H1 (cell line): ENCODE measurements at regions not wholly inside any gene's neighbourhood (a gene's known extent, or its start where the extent isn't known, plus 50 kb on each side); places are given as distances from the start of the nearest gene placed in this dataset.

Experiments used
- CTCF ChIA-PET: fragments of 300-600 bp; sonication (Branson Sonifier 250); formaldehyde crosslinking; loops from one replicate; lab custom pipeline; 2021; ENCODE audit not compliant: partially characterized antibody; lab: Charles Lee
- POLR2A ChIA-PET: fragments of 300-600 bp; sonication (Branson Sonifier 250); formaldehyde crosslinking; loops from one replicate; lab custom pipeline; 2021; ENCODE audit warnings: inconsistent platforms; ENCODE audit not compliant: partially characterized antibody; lab: Charles Lee
- DNase-seq, 2 experiments: peaks; one replicate each; pipeline versions ENCODE4 v3.0.0 to v3.0.0-alpha.2; 2010 to 2022; ENCODE audit warnings: low spot score in 2 of 2, low read depth in 1 of 2, mixed read lengths in 1 of 2
- FAIRE-seq: peaks from 2 replicates; lab custom pipeline; 2011; peaks lifted over from hg19 to GRCh38; lab: Jason Lieb, UNC
- H2AFZ ChIP-seq: 2 replicates; pipeline ENCODE4 v1.8.1; 2012; ENCODE audit warnings: low read length, inconsistent platforms
- H2AK5ac ChIP-seq: 2 replicates; pipeline ENCODE4 v1.6.1; 2013; ENCODE audit warnings: low read depth, low read length
- H2BK120ac ChIP-seq: replicated peaks from 2 replicates; pipeline ENCODE3; 2013; ENCODE audit warnings: low read depth, low read length, inconsistent platforms
- H2BK12ac ChIP-seq: 2 replicates; pipeline ENCODE4 v1.6.1; 2013; ENCODE audit warnings: low read depth, low read length
- H2BK15ac ChIP-seq: 2 replicates; pipeline ENCODE4 v1.6.1; 2013; ENCODE audit warnings: low read length
- H2BK20ac ChIP-seq: 2 replicates; pipeline ENCODE4 v1.6.1; 2013; ENCODE audit warnings: low read length
- H2BK5ac ChIP-seq: 2 replicates; pipeline ENCODE4 v1.6.1; 2013; ENCODE audit warnings: low read depth, low read length
- H3K14ac ChIP-seq: 2 replicates; pipeline ENCODE4 v1.6.1; 2013; ENCODE audit warnings: inconsistent platforms; ENCODE audit not compliant: insufficient read length
- H3K18ac ChIP-seq: 2 replicates; pipeline ENCODE4 v1.6.1; 2013; ENCODE audit warnings: low read length; ENCODE audit errors: extremely low read depth
- H3K23ac ChIP-seq: 2 replicates; pipeline ENCODE4 v1.6.1; 2013; ENCODE audit warnings: inconsistent platforms; ENCODE audit not compliant: insufficient read length
- H3K23me2 ChIP-seq: 2 replicates; pipeline ENCODE4 v1.6.1; 2013; ENCODE audit warnings: low read depth, low read length
- H3K27ac ChIP-seq: 2 replicates; pipeline ENCODE4 v1.6.1; 2011; ENCODE audit warnings: low read depth, low read length, inconsistent platforms
- H3K27me3 ChIP-seq, 4 experiments: replicated peaks in 1 of 4; 1 replicate in 1 of 4; 2 replicates in 3 of 4; pipeline versions ENCODE4 v1.6.1 to v1.8.1; 2011 to 2013; ENCODE audit warnings: low read length in 3 of 4, mild to moderate bottlenecking in 3 of 4, inconsistent platforms in 2 of 4, mixed read lengths in 2 of 4, moderate library complexity in 1 of 4; ENCODE audit not compliant: control insufficient read depth in 3 of 4, insufficient read depth in 3 of 4; ENCODE audit errors: extremely low read depth in 1 of 4
- H3K36me3 ChIP-seq, 4 experiments: 2 replicates each; pipeline versions ENCODE4 v1.6.1 to v1.8.1; 2011 to 2013; ENCODE audit warnings: mild to moderate bottlenecking in 4 of 4, low read length in 3 of 4, moderate library complexity in 2 of 4, control low read depth in 1 of 4, inconsistent platforms in 1 of 4; ENCODE audit not compliant: insufficient read depth in 4 of 4, control insufficient read depth in 2 of 4
- H3K4ac ChIP-seq: replicated peaks from 2 replicates; pipeline ENCODE3; 2013; ENCODE audit warnings: low read length, low read depth, mixed read lengths, inconsistent platforms; ENCODE audit not compliant: insufficient read length
- H3K4me1 ChIP-seq, 4 experiments: replicated peaks in 1 of 4; 1 replicate in 1 of 4; 2 replicates in 3 of 4; pipeline versions ENCODE4 v1.6.1 to v1.8.1; 2011 to 2013; ENCODE audit warnings: low read length in 3 of 4, inconsistent platforms in 2 of 4, mixed read lengths in 1 of 4; ENCODE audit not compliant: insufficient read depth in 4 of 4, control insufficient read depth in 3 of 4
- H3K4me2 ChIP-seq, 2 experiments: 2 replicates each; pipeline versions ENCODE4 v1.6.1 to v1.8.1; 2011 to 2013; ENCODE audit warnings: low read depth in 2 of 2, low read length in 2 of 2, control low read depth in 1 of 2, inconsistent platforms in 1 of 2, mild to moderate bottlenecking in 1 of 2; ENCODE audit not compliant: insufficient read depth in 1 of 2
- H3K4me3 ChIP-seq, 4 experiments: fragments of 200-600, 300-600 bp in 1 of 4; sonication (generic), shearing (Covaris generic), sonication (Bioruptor Twin) in 1 of 4; 2 replicates each; pipeline versions ENCODE4 v1.5.1 to v1.8.1; 2011 to 2016; ENCODE audit warnings: low read length in 4 of 4, low read depth in 3 of 4, control low read depth in 2 of 4, inconsistent platforms in 2 of 4, mild to moderate bottlenecking in 2 of 4, mixed read lengths in 1 of 4, moderate library complexity in 1 of 4; ENCODE audit not compliant: insufficient read depth in 2 of 4; ENCODE audit errors: extremely low read depth in 1 of 4
- H3K56ac ChIP-seq: replicated peaks from 2 replicates; pipeline ENCODE3; 2013; ENCODE audit warnings: low read depth, mild to moderate bottlenecking, mixed read lengths, low read length, inconsistent platforms; ENCODE audit not compliant: insufficient read length
- H3K79me1 ChIP-seq: 2 replicates; pipeline ENCODE4 v1.6.1; 2013; ENCODE audit warnings: low read depth, low read length, control low read depth
- H3K79me2 ChIP-seq, 2 experiments: 2 replicates each; pipeline versions ENCODE4 v1.6.1 to v1.8.1; 2012 to 2013; ENCODE audit warnings: low read length in 2 of 2, mild to moderate bottlenecking in 2 of 2, inconsistent platforms in 1 of 2; ENCODE audit not compliant: insufficient read depth in 2 of 2, control insufficient read depth in 1 of 2
- H3K9ac ChIP-seq, 4 experiments: replicated peaks in 1 of 4; 1 replicate in 1 of 4; 2 replicates in 3 of 4; pipeline versions ENCODE4 v1.6.1 to v1.8.1; 2011 to 2013; ENCODE audit warnings: low read depth in 3 of 4, low read length in 3 of 4, control low read depth in 2 of 4, mild to moderate bottlenecking in 2 of 4, moderate library complexity in 2 of 4, inconsistent platforms in 1 of 4; ENCODE audit errors: extremely low read depth in 1 of 4
- H3K9me3 ChIP-seq, 2 experiments: 2 replicates each; pipeline versions ENCODE4 v1.6.1 to v1.8.1; 2012 to 2013; ENCODE audit warnings: mild to moderate bottlenecking in 2 of 2, moderate library complexity in 2 of 2, control low read depth in 1 of 2, inconsistent platforms in 1 of 2, low read depth in 1 of 2, low read length in 1 of 2, mixed read lengths in 1 of 2; ENCODE audit not compliant: insufficient read depth in 2 of 2
- H4K20me1 ChIP-seq, 2 experiments: replicated peaks in 1 of 2; 2 replicates each; pipeline versions ENCODE3 to v1.8.1; 2011 to 2013; ENCODE audit warnings: inconsistent platforms in 2 of 2, low read length in 2 of 2, mild to moderate bottlenecking in 1 of 2; ENCODE audit not compliant: insufficient read depth in 2 of 2, control insufficient read depth in 1 of 2
- H4K5ac ChIP-seq: 2 replicates; pipeline ENCODE4 v1.6.1; 2013; ENCODE audit warnings: low read length, low read depth, mixed read lengths, inconsistent platforms; ENCODE audit not compliant: insufficient read length
- H4K8ac ChIP-seq: 2 replicates; pipeline ENCODE4 v1.8.0; 2013; ENCODE audit warnings: mild to moderate bottlenecking, moderate library complexity, low read length, inconsistent platforms; ENCODE audit not compliant: insufficient read depth; ENCODE audit errors: extremely low read depth
- H4K91ac ChIP-seq: replicated peaks from 2 replicates; pipeline ENCODE3; 2013; ENCODE audit warnings: low read length, mixed read lengths, inconsistent platforms; ENCODE audit not compliant: insufficient read length
- ASH2L ChIP-seq: fragments of 200-600, 300-600 bp; sonication (generic); IDR thresholded peaks from one replicate; pipeline ENCODE4 v1.7.1; 2017; ENCODE audit warnings: low read length
- ATF2 ChIP-seq: IDR thresholded peaks from 2 replicates; pipeline ENCODE4 v1.6.1; 2012; ENCODE audit warnings: low read length, inconsistent platforms
- CBX5 ChIP-seq: fragments of 300-800, 300-1000 bp; sonication (generic); IDR thresholded peaks from 2 replicates; pipeline ENCODE4 v1.7.1; 2016; ENCODE audit warnings: antibody characterized with exemption, low read length, low read depth
- CBX8 ChIP-seq: fragments of 300-800, 300-1000 bp; sonication (generic); IDR thresholded peaks from 2 replicates; pipeline ENCODE4 v1.7.1; 2016; ENCODE audit warnings: low read depth, low read length, borderline replicate concordance
- JUND ChIP-seq: IDR thresholded peaks from 2 replicates; pipeline ENCODE4 v1.6.1; 2011; ENCODE audit warnings: mild to moderate bottlenecking, improper control_type of control experiment, low read length
- KDM4A ChIP-seq: IDR thresholded peaks from one replicate; pipeline ENCODE4 v1.7.1; 2012; ENCODE audit warnings: low read depth, mild to moderate bottlenecking, moderate library complexity, low read length, inconsistent platforms; ENCODE audit not compliant: severe bottlenecking
- KDM5A ChIP-seq: fragments of 200-600 bp; IDR thresholded peaks from 2 replicates; pipeline ENCODE4 v1.7.1; 2012; ENCODE audit warnings: mild to moderate bottlenecking, low read length, inconsistent platforms, mixed read lengths
- NANOG ChIP-seq: IDR thresholded peaks from 2 replicates; pipeline ENCODE4 v1.6.1; 2011; ENCODE audit warnings: low read length, low read depth, mild to moderate bottlenecking, inconsistent platforms; ENCODE audit not compliant: insufficient read depth, poor library complexity, severe bottlenecking
- NRF1 ChIP-seq: IDR thresholded peaks from 2 replicates; pipeline ENCODE4 v1.6.1; 2011; ENCODE audit warnings: mild to moderate bottlenecking, low read depth, low read length, improper control_type of control experiment
- POU5F1 ChIP-seq: IDR thresholded peaks from 2 replicates; pipeline ENCODE4 v1.6.1; 2011; ENCODE audit warnings: low read depth, mild to moderate bottlenecking, low read length, moderate library complexity
- RXRA ChIP-seq: IDR thresholded peaks from 2 replicates; pipeline ENCODE4 v1.6.1; 2011; ENCODE audit warnings: low read depth, mild to moderate bottlenecking, low read length, moderate library complexity; ENCODE audit not compliant: insufficient read depth
- SP1 ChIP-seq: IDR thresholded peaks from 2 replicates; pipeline ENCODE4 v1.6.1; 2011; ENCODE audit warnings: low read depth, low read length
- ZNF274 ChIP-seq: IDR thresholded peaks from 2 replicates; pipeline ENCODE4 v1.7.0; 2012; ENCODE audit warnings: low read length, borderline replicate concordance; ENCODE audit errors: extremely low read depth
- WGBS, 2 experiments: shearing (Covaris generic) in 1 of 2; methylation state at CpG; one replicate each; pipeline versions ENCODE4 v1.1.6 to v1.1.7; 2013 to 2015; ENCODE audit warnings: low lambda C conversion rate in 2 of 2, mixed read lengths in 2 of 2, inconsistent platforms in 1 of 2, low coverage in 1 of 2, missing lambda C conversion rate in 1 of 2; ENCODE audit not compliant: insufficient replicate concordance in 2 of 2, insufficient coverage in 1 of 2, insufficient read length in 1 of 2; ENCODE audit errors: extremely low coverage in 1 of 2, missing lambda C conversion rate in 1 of 2; 5-methylcytosine and 5-hydroxymethylcytosine counted together

GRCh38 chr4:57672846-57673433 is 562.8 kb upstream of the IGFBP7 start:
- H2BK12ac ChIP-seq = no peak overlapping the region
- H2AK5ac ChIP-seq = no peak overlapping the region
- no peak overlapping the region for H4K91ac ChIP-seq
- H3K4ac ChIP-seq = no peak overlapping the region
- H3K79me2 ChIP-seq = no peaks in the 10 kb centered on the region
- no peaks in the 10 kb centered on the region for H3K4me1 ChIP-seq
- H3K4me3 ChIP-seq = no peak overlapping the region
- H3K4me2 ChIP-seq = no peak overlapping the region
- H4K5ac ChIP-seq = no peak overlapping the region
- no peaks in the 10 kb centered on the region for H3K27me3 ChIP-seq
- ChIA-PET POLR2A (no interaction called here), CTCF (interaction anchor here (1.1 kb wide), 1 partner anchor 509 kb away, joined by 5 read pairs; no protein-coding TSS in a partner anchor)
- H3K27ac ChIP-seq = no peak overlapping the region
- no peak overlapping the region for H2BK120ac ChIP-seq
- no peak overlapping the region for H3K56ac ChIP-seq
- H2BK20ac ChIP-seq = no peak overlapping the region
- no peaks in the 10 kb centered on the region for H3K79me1 ChIP-seq
- DNase-seq (no peak), FAIRE-seq (no peak)
- H4K8ac ChIP-seq = no peak overlapping the region
- H3K23me2 ChIP-seq = no peaks in the 10 kb centered on the region
- WGBS, 2 experiments = 96% methylated on average over 2 of the region's 2 CpGs; no CpG with 5 or more reads in 1 of the 2 experiments
- no peaks in the 10 kb centered on the region for H3K36me3 ChIP-seq
- H2BK5ac ChIP-seq = no peak overlapping the region
- no peak overlapping the region for H2BK15ac ChIP-seq
- H2AFZ ChIP-seq = no peak overlapping the region
- H3K23ac ChIP-seq = no peak overlapping the region
- no peaks in the 10 kb centered on the region for H3K9me3 ChIP-seq
- no peak overlapping the region for H3K18ac ChIP-seq
- H3K14ac ChIP-seq = no peak overlapping the region
- no peak overlapping the region for H3K9ac ChIP-seq
- H4K20me1 ChIP-seq = no peaks in the 10 kb centered on the region
- TF ChIP-seq SP1 (no peak), CBX5 (no peak), KDM5A (no peak), ASH2L (no peak), NRF1 (no peak), NANOG (no peak), ZNF274 (no peak), JUND (no peak), ATF2 (no peak), KDM4A (no peak), CBX8 (no peak), RXRA (no peak), POU5F1 (no peak)
